Coronary artery (tissue), 2 donors: ENCODE measurements at regions not wholly inside any gene's neighbourhood (a gene's known extent, or its start where the extent isn't known, plus 50 kb on each side); places are given as distances from the start of the nearest gene placed in this dataset.
"Not testable (repeated sequence)": the region's sequence is repeated elsewhere in the genome, so short reads cannot be mapped to it uniquely, and the experiment has no call there.

Experiments used
- DNase-seq: peaks from one replicate; pipeline ENCODE4 v3.0.0-alpha.2; 2017; ENCODE audit warnings: low spot score
- H3K27ac ChIP-seq, 2 donors: fragments of 200-600 bp; sonication (generic); one replicate each; pipeline ENCODE4 v1.5.1; 2016 to 2019
- H3K4me3 ChIP-seq: fragments of 200-600 bp; sonication (generic); 2 replicates; pipeline ENCODE4 v1.5.1; 2016; ENCODE audit warnings: mild to moderate bottlenecking, moderate library complexity
- CTCF ChIP-seq: fragments of 200-600 bp; sonication (generic); IDR thresholded peaks from one replicate; pipeline ENCODE4 v1.5.1; 2019; ENCODE audit warnings: antibody characterized with exemption

GRCh38 chr10:52391927-52392602 is 78.0 kb downstream of the DKK1 start:
- no peak for TF ChIP-seq CTCF
- H3K27ac ChIP-seq: no peak overlapping the region

GRCh38 chr10:52394246-52394645 is 80.2 kb downstream of the DKK1 start:
- TF ChIP-seq CTCF: no peak
- H3K27ac ChIP-seq: no peak overlapping the region

More at GRCh38 chr10:52391927-52392602, 78.0 kb downstream of the DKK1 start:
- no peak overlapping the region for H3K4me3 ChIP-seq
- no peak for DNase-seq

GRCh38 chr10:52400562-52400961 is 86.5 kb downstream of the DKK1 start:
- DNase-seq: no peak
- Histone ChIP-seq H3K4me3 (no peak overlapping the region), H3K27ac (no peak overlapping the region)
- no peak for TF ChIP-seq CTCF

More at GRCh38 chr10:52394246-52394645, 80.2 kb downstream of the DKK1 start:
- DNase-seq: no peak
- no peak overlapping the region for H3K4me3 ChIP-seq

GRCh38 chr10:52403801-52404200 is 89.7 kb downstream of the DKK1 start:
- DNase-seq, H3K27ac ChIP-seq, H3K4me3 ChIP-seq: not testable (repeated sequence)

GRCh38 chr10:52409195-52409594 is 95.1 kb downstream of the DKK1 start:
- Histone ChIP-seq H3K4me3 (no peak overlapping the region), H3K27ac (no peak overlapping the region)
- DNase-seq: no peak
- no peak for TF ChIP-seq CTCF

GRCh38 chr10:52409928-52410327 is 95.8 kb downstream of the DKK1 start:
- Histone ChIP-seq H3K4me3 (no peak overlapping the region), H3K27ac (no peak overlapping the region)
- DNase-seq: no peak
- no peak for TF ChIP-seq CTCF

GRCh38 chr10:52410916-52411315 is 96.8 kb downstream of the DKK1 start:
- Histone ChIP-seq H3K27ac (no peak overlapping the region), H3K4me3 (no peak overlapping the region)
- TF ChIP-seq CTCF: no peak
- DNase-seq: no peak
